AG04450 (cell line): ENCODE measurements at regions not wholly inside any gene's neighbourhood (a gene's known extent, or its start where the extent isn't known, plus 50 kb on each side); places are given as distances from the start of the nearest gene placed in this dataset.

ENCODE experiments used
- CTCF ChIA-PET: fragments of 300-600, 350-600 bp; formaldehyde crosslinking; extraction: SDS; loops from one replicate; lab custom pipeline; 2022; ENCODE audit warnings: antibody characterized with exemption, inconsistent platforms; lab: Charles Lee
- POLR2A ChIA-PET: fragments of 350-600 bp; formaldehyde crosslinking; extraction: SDS; loops from one replicate; lab custom pipeline; 2021; ENCODE audit warnings: antibody characterized with exemption, inconsistent platforms; lab: Yijun Ruan, JAX
- DNase-seq: peaks from one replicate; pipeline ENCODE4 v3.0.0-alpha.2; 2011; ENCODE audit warnings: low read depth, low spot score
- H3K27ac ChIP-seq: one replicate; pipeline ENCODE4 v1.5.1; 2012; ENCODE audit warnings: low read depth, low read length, control low read depth
- H3K27me3 ChIP-seq: one replicate; pipeline ENCODE4 v1.6.0; 2012; ENCODE audit warnings: low read length; ENCODE audit not compliant: control insufficient read depth, insufficient read depth
- H3K4me3 ChIP-seq: 2 replicates; pipeline ENCODE4 v1.5.1; 2011; ENCODE audit warnings: mild to moderate bottlenecking, low read depth, low read length, control low read depth
- H3K9me3 ChIP-seq: 2 replicates; pipeline ENCODE4 v1.5.1; 2012; ENCODE audit warnings: low read length; ENCODE audit not compliant: control insufficient read depth, insufficient read depth
- CTCF ChIP-seq: IDR thresholded peaks from 2 replicates; pipeline ENCODE4 v1.5.1; 2011; ENCODE audit warnings: low read depth, low read length, control low read depth, inconsistent platforms

- POLR2A ChIA-PET = no interaction called here
- Histone ChIP-seq H3K4me3 (no peak overlapping the region), H3K27me3 (peaks cover 12% of the 10 kb centered on the region), H3K9me3 (no peaks in the 10 kb centered on the region), H3K27ac (no peak overlapping the region)
- no peak for DNase-seq
- TF ChIP-seq CTCF = no peak
- CTCF ChIA-PET = interaction anchor here (0.7 to 0.9 kb wide), 3 partner anchors 117 to 191 kb away, joined by 3 to 4 read pairs (median 3); no protein-coding TSS in a partner anchor
These were observed 53.2 kb upstream of the KCNMB1 start for GRCh38 chr5:170442391-170442790.

- ChIA-PET POLR2A (no interaction called here), CTCF (interaction anchor here (0.9 to 1.2 kb wide), 2 partner anchors 182 kb away, joined by 3 to 4 read pairs; no protein-coding TSS in a partner anchor)
- DNase-seq = no peak
- Histone ChIP-seq H3K27ac (no peak overlapping the region), H3K9me3 (no peaks in the 10 kb centered on the region), H3K4me3 (no peak overlapping the region), H3K27me3 (peaks cover 9% of the 10 kb centered on the region)
- TF ChIP-seq CTCF = no peak
These were observed 52.2 kb upstream of the KCNMB1 start for GRCh38 chr5:170441393-170441784.

GRCh38 chr5:170440771-170441392 lies 51.7 kb upstream of the KCNMB1 start:
- ChIA-PET POLR2A (no interaction called here), CTCF (interaction anchor here (1.2 kb wide), 1 partner anchor 183 kb away, joined by 3 read pairs; no protein-coding TSS in a partner anchor)
- Histone ChIP-seq H3K9me3 (no peaks in the 10 kb centered on the region), H3K4me3 (no peak overlapping the region), H3K27me3 (peaks cover 9% of the 10 kb centered on the region), H3K27ac (no peak overlapping the region)
- no peak for TF ChIP-seq CTCF
- DNase-seq = no peak

GRCh38 chr5:170439944-170440269 lies 50.7 kb upstream of the KCNMB1 start:
- POLR2A ChIA-PET = no interaction called here
- Histone ChIP-seq H3K27me3 (peaks cover 9% of the 10 kb centered on the region), H3K27ac (no peak overlapping the region), H3K9me3 (no peaks in the 10 kb centered on the region), H3K4me3 (no peak overlapping the region)
- DNase-seq = no peak
- CTCF ChIA-PET = interaction anchor here (2.5 kb wide), 1 partner anchor 193 kb away, joined by 19 read pairs; no protein-coding TSS in a partner anchor
- TF ChIP-seq CTCF = no peak

- ChIA-PET CTCF (interaction anchor here (0.9 to 2.5 kb wide), 4 partner anchors 18 to 199 kb away, joined by 3 to 19 read pairs (median 6); no protein-coding TSS in a partner anchor), POLR2A (no interaction called here)
- H3K27ac ChIP-seq = no peak overlapping the region
- no peaks in the 10 kb centered on the region for H3K9me3 ChIP-seq
- TF ChIP-seq CTCF = no peak
- peaks cover 9% of the 10 kb centered on the region for H3K27me3 ChIP-seq
- H3K4me3 ChIP-seq = no peak overlapping the region
- DNase-seq = no peak
These were observed 50.2 kb upstream of the KCNMB1 start for GRCh38 chr5:170439223-170439943.
